ENCODE measurements at regions not wholly inside any gene's neighbourhood (a gene's known extent, or its start where the extent isn't known, plus 50 kb on each side); places are given as distances from the start of the nearest gene placed in this dataset.

GRCh38 chr17:77563439-77564102 is 394.9 kb upstream of the TNRC6C start:
- in situ Hi-C loops (cut with MboI; ENCODE audit: low pct_unique_long_range_greater_than_20kb, low sequenced_read_pairs, unreplicated experiment): no loop called here
- TF ChIP-seq, protein P1, sequence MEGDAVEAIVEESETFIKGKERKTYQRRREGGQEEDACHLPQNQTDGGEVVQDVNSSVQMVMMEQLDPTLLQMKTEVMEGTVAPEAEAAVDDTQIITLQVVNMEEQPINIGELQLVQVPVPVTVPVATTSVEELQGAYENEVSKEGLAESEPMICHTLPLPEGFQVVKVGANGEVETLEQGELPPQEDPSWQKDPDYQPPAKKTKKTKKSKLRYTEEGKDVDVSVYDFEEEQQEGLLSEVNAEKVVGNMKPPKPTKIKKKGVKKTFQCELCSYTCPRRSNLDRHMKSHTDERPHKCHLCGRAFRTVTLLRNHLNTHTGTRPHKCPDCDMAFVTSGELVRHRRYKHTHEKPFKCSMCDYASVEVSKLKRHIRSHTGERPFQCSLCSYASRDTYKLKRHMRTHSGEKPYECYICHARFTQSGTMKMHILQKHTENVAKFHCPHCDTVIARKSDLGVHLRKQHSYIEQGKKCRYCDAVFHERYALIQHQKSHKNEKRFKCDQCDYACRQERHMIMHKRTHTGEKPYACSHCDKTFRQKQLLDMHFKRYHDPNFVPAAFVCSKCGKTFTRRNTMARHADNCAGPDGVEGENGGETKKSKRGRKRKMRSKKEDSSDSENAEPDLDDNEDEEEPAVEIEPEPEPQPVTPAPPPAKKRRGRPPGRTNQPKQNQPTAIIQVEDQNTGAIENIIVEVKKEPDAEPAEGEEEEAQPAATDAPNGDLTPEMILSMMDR (IDR thresholded peaks at IDR 0.05; ENCODE audit: extremely low read depth, insufficient read depth, missing control alignments): no peak
- DNase-seq (ENCODE audit: low spot score): no peak

DNA sequence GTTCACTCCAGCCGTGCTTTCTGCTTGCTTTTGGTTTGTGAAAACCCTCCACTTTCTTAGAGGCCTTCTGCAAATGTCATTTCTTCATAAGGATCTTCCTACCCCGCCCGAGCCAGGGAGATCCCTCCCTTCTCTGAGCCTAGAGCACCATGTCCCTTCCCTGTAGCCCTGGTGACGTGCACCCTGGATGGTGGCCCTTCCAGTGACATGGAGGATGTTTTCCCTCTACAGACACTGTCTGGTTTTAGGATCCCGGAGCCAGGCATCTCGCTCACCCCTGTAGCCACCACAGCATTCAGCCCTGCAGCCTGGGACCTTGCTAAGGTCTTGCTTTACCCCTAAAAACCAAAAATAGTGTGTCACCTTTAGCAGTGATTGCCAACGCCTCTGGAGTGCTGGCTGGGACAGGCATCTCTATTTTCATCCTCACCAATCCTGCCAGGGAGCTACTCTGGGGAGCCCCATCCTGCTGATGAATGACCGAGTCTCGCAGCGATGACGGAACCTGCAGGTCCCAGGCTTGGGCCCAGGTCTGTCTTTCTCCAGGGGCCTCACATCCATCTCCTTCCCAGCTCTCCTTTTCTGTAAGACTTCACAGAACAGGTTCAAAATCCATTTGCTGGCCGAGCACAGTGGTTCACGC is 394.1 kb upstream of the TNRC6C start:
- TF ChIP-seq, protein P1 (IDR thresholded peaks at IDR 0.05; ENCODE audit: extremely low read depth, insufficient read depth, missing control alignments): no peak
- in situ Hi-C loops (cut with MboI; ENCODE audit: low pct_unique_long_range_greater_than_20kb, low sequenced_read_pairs, unreplicated experiment): no loop called here
- DNase-seq (ENCODE audit: low spot score): no peak

DNA sequence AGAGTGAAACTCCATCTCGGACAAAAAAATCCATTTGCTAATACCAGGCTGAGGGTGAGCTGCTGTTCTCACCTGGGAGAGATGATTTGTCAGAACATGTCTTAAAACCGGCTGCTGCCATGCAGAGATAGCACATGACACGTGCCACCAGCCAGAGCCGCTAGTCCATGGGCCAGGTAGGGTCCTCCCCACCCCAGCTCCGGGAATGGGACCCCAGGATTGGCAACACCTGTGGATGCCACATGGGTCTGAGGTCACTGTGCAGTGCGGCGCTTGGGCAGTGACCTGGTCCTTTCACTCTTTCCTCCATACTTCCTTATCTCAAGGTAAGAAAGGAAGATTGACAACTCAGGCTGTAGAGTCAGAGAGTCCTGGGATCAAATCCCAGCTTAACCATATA is 393.3 kb upstream of the TNRC6C start:
- in situ Hi-C loops (cut with MboI; ENCODE audit: low pct_unique_long_range_greater_than_20kb, low sequenced_read_pairs, unreplicated experiment): no loop called here
- TF ChIP-seq, protein P1 (IDR thresholded peaks at IDR 0.05; ENCODE audit: extremely low read depth, insufficient read depth, missing control alignments): no peak
- DNase-seq (ENCODE audit: low spot score): no peak

DNA sequence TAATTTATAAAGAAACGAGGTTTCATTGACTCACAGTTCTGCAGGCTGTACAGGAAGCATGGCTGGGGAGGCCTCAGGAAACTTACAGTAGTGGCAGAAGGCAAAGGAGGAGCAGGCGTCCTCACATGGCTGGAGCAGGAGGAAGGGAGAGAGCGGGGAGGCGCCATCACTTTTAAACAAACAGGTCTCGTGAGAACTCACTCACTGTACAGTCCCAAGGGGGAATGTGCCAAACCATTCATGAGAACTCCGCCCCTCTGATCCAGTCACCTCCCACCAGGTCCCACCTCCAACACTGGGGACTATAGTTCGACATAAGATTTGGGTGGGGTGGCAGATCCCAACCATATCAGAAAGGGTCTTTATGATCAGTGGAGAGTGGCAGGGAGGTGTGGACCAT is 392.4 kb upstream of the TNRC6C start:
- in situ Hi-C loops (cut with MboI; ENCODE audit: low pct_unique_long_range_greater_than_20kb, low sequenced_read_pairs, unreplicated experiment): no loop called here
- TF ChIP-seq, protein P1 (IDR thresholded peaks at IDR 0.05; ENCODE audit: extremely low read depth, insufficient read depth, missing control alignments): no peak
- no peak for DNase-seq (ENCODE audit: low spot score)

DNA sequence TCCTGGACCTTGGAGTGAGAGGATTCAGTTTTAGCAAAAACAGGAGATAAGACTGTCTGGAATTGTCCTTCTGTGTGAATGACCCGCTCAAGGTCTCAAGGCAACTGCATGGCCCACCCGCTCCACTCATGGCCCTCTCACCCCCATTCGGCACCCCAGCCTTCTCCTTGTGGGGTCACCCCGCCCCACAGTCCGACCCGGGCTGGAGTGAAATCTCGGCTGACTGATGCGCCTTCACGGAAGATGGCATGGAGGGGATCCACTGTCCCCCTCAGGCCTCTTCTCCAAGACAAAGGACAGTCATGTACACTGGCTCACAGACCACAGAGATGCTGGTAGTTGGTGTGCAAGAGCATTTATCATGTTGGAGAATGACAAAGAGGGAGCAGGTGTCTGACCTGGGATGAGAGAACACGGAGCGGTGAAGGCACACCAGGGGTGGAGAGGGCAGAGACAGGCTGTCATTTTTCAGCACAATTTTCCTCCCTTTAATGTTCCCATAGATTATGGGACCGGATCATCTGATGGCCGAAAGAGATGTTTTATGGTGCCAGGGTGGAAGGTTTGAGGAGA is 391.9 kb upstream of the TNRC6C start:
- in situ Hi-C loops (cut with MboI; ENCODE audit: low pct_unique_long_range_greater_than_20kb, low sequenced_read_pairs, unreplicated experiment): no loop called here
- no peak for DNase-seq (ENCODE audit: low spot score)
- TF ChIP-seq, protein P1 (IDR thresholded peaks at IDR 0.05; ENCODE audit: extremely low read depth, insufficient read depth, missing control alignments): no peak

DNA sequence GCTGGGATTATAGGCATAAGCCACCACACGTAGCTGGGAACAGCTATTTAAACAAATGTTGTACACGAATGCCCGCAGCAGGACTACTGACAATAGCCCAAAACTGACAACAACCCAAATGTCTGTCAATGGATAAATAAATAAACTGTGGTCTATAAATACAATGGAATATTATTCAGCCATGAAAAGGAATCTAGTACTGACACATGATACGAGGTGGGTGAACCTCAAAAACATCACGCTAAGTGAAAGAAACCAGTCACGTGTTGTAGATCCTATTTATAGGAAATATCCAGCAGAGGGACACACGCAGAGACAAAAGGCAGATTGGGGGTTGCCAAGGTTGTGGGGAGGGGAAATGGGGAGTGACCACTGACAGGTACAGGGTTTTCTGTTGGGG is 390.0 kb upstream of the TNRC6C start:
- TF ChIP-seq, protein P1 (IDR thresholded peaks at IDR 0.05; ENCODE audit: extremely low read depth, insufficient read depth, missing control alignments): no peak
- no peak for DNase-seq (ENCODE audit: low spot score)
- in situ Hi-C loops (cut with MboI; ENCODE audit: low pct_unique_long_range_greater_than_20kb, low sequenced_read_pairs, unreplicated experiment): no loop called here

Data from GM13977 (cell line).